ENCODE measurements at regions not wholly inside any gene's neighbourhood (a gene's known extent, or its start where the extent isn't known, plus 50 kb on each side); places are given as distances from the start of the nearest gene placed in this dataset.

- intact Hi-C loops (cut with DNase I), result no loop called here
- Histone ChIP-seq H3K9me3 (ENCODE audit: control insufficient read depth in 2 of 3, insufficient read depth in 1 of 3, low read length in 3 of 3) (no peaks in the 10 kb centered on the region), H3K4me1 (ENCODE audit: control insufficient read depth in 2 of 3, insufficient read depth in 2 of 3, low read depth in 1 of 3, low read length in 3 of 3) (no peaks in the 10 kb centered on the region), H3K27me3 (ENCODE audit: control insufficient read depth, insufficient read depth, low read length) (no peaks in the 10 kb centered on the region), H3K27ac (ENCODE audit: low read depth in 2 of 2, low read length in 2 of 2) (no peak overlapping the region), H3K4me3 (ENCODE audit: low read length in 3 of 3) (no peak overlapping the region), H3K9ac (ENCODE audit: low read length in 3 of 3) (no peak overlapping the region), H3K36me3 (ENCODE audit: control insufficient read depth in 2 of 3, insufficient read depth in 3 of 3, low read length in 3 of 3) (no peaks in the 10 kb centered on the region)
- DNase-seq (no peak), FAIRE-seq (no peak)
- TF ChIP-seq CTCF (IDR thresholded peaks at IDR 0.05; ENCODE audit: borderline replicate concordance, extremely low read depth, insufficient read depth), result no peak
These were observed 117.7 kb upstream of the KLF12 start for GRCh38 chr13:74251778-74252519.

- Histone ChIP-seq H3K36me3 (ENCODE audit: control insufficient read depth in 2 of 3, insufficient read depth in 3 of 3, low read length in 3 of 3) (no peaks in the 10 kb centered on the region), H3K9me3 (ENCODE audit: control insufficient read depth in 2 of 3, insufficient read depth in 1 of 3, low read length in 3 of 3) (no peaks in the 10 kb centered on the region), H3K27ac (ENCODE audit: low read depth in 2 of 2, low read length in 2 of 2) (no peak overlapping the region), H3K4me3 (ENCODE audit: low read length in 3 of 3) (no peak overlapping the region), H3K9ac (ENCODE audit: low read length in 3 of 3) (no peak overlapping the region), H3K27me3 (ENCODE audit: control insufficient read depth, insufficient read depth, low read length) (no peaks in the 10 kb centered on the region), H3K4me1 (ENCODE audit: control insufficient read depth in 2 of 3, insufficient read depth in 2 of 3, low read depth in 1 of 3, low read length in 3 of 3) (no peaks in the 10 kb centered on the region)
- FAIRE-seq (no peak), DNase-seq (no peak)
- intact Hi-C loops (cut with DNase I), result no loop called here
- no peak for TF ChIP-seq CTCF (IDR thresholded peaks at IDR 0.05; ENCODE audit: borderline replicate concordance, extremely low read depth, insufficient read depth)
These were observed 116.6 kb upstream of the KLF12 start for GRCh38 chr13:74250738-74251190.

- no peaks in the 10 kb centered on the region for H3K9me3 ChIP-seq (ENCODE audit: control insufficient read depth in 2 of 3, insufficient read depth in 1 of 3, low read length in 3 of 3)
- H3K9ac ChIP-seq (ENCODE audit: low read length in 3 of 3), result no peak overlapping the region
- no peak overlapping the region for H3K27ac ChIP-seq (ENCODE audit: low read depth in 2 of 2, low read length in 2 of 2)
- DNase-seq, result no peak
- TF ChIP-seq CTCF (IDR thresholded peaks at IDR 0.05; ENCODE audit: borderline replicate concordance, extremely low read depth, insufficient read depth), result no peak
- no peaks in the 10 kb centered on the region for H3K36me3 ChIP-seq (ENCODE audit: control insufficient read depth in 2 of 3, insufficient read depth in 3 of 3, low read length in 3 of 3)
- intact Hi-C loops (cut with DNase I), result no loop called here
- no peaks in the 10 kb centered on the region for H3K27me3 ChIP-seq (ENCODE audit: control insufficient read depth, insufficient read depth, low read length)
- FAIRE-seq, result no peak
- no peaks in the 10 kb centered on the region for H3K4me1 ChIP-seq (ENCODE audit: control insufficient read depth in 2 of 3, insufficient read depth in 2 of 3, low read depth in 1 of 3, low read length in 3 of 3)
- H3K4me3 ChIP-seq (ENCODE audit: low read length in 3 of 3), result no peak overlapping the region
These were observed 114.3 kb upstream of the KLF12 start for GRCh38 chr13:74248477-74248876.
